HG03097 (cell line): ENCODE measurements at regions not wholly inside any gene's neighbourhood (a gene's known extent, or its start where the extent isn't known, plus 50 kb on each side); places are given as distances from the start of the nearest gene placed in this dataset.

Experiments
- ATAC-seq: cut with Tn5 transposase; IDR thresholded peaks from one replicate; pipeline ENCODE4 v1.9.1; 2021; ENCODE audit not compliant: unreplicated experiment, low FRiP score

GRCh38 chr2:35080231-35080910 lies 1275.2 kb upstream of the CRIM1 start:
- ATAC-seq, result no peak

GRCh38 chr2:35067420-35067819 lies 1288.2 kb upstream of the CRIM1 start:
- ATAC-seq, result no peak

GRCh38 chr2:35063836-35064235 lies 1291.7 kb upstream of the CRIM1 start:
- ATAC-seq, result no peak

- ATAC-seq, result no peak
These were observed 1319.7 kb upstream of the CRIM1 start for GRCh38 chr2:35035883-35036282.

GRCh38 chr2:35033748-35034147 lies 1321.8 kb upstream of the CRIM1 start:
- ATAC-seq, result no peak

- no peak for ATAC-seq
These were observed 1332.0 kb upstream of the CRIM1 start for GRCh38 chr2:35023545-35023944.

GRCh38 chr2:35000453-35000852 lies 1355.1 kb upstream of the CRIM1 start:
- ATAC-seq, result no peak

GRCh38 chr2:34998741-34999140 lies 1356.8 kb upstream of the CRIM1 start:
- no peak for ATAC-seq

GRCh38 chr2:34997779-34998178 lies 1357.8 kb upstream of the CRIM1 start:
- no peak for ATAC-seq

- no peak for ATAC-seq
These were observed 1360.4 kb upstream of the CRIM1 start for GRCh38 chr2:34995196-34995595.

- no peak for ATAC-seq
These were observed 1363.9 kb upstream of the CRIM1 start for GRCh38 chr2:34991508-34992274.

- ATAC-seq, result no peak
These were observed 1370.1 kb upstream of the CRIM1 start for GRCh38 chr2:34985474-34985873.

GRCh38 chr2:34980689-34981088 lies 1374.9 kb upstream of the CRIM1 start:
- no peak for ATAC-seq

GRCh38 chr2:34979148-34979547 lies 1376.4 kb upstream of the CRIM1 start:
- ATAC-seq, result no peak

- ATAC-seq, result no peak
These were observed 1362.7 kb upstream of the FAM98A start for GRCh38 chr2:34961822-34962221.

GRCh38 chr2:34954758-34955157 lies 1355.7 kb upstream of the FAM98A start:
- ATAC-seq, result no peak

- no peak for ATAC-seq
These were observed 1351.7 kb upstream of the FAM98A start for GRCh38 chr2:34950797-34951196.

- no peak for ATAC-seq
These were observed 1350.2 kb upstream of the FAM98A start for GRCh38 chr2:34949316-34949715.

- ATAC-seq, result no peak
These were observed 1337.0 kb upstream of the FAM98A start for GRCh38 chr2:34936089-34936488.

- peak; percentile 98 for ATAC-seq
These were observed 1313.0 kb upstream of the FAM98A start for GRCh38 chr2:34912084-34912483.

GRCh38 chr2:34909992-34910705 lies 1311.0 kb upstream of the FAM98A start:
- no peak for ATAC-seq

- no peak for ATAC-seq
These were observed 1308.7 kb upstream of the FAM98A start for GRCh38 chr2:34907812-34908211.
